Left ventricle myocardium inferior (tissue), 1 donor: ENCODE measurements at regions not wholly inside any gene's neighbourhood (a gene's known extent, or its start where the extent isn't known, plus 50 kb on each side); places are given as distances from the start of the nearest gene placed in this dataset.
A peak's percentile ranks its signal among the peaks of the same experiment; 100 is the strongest.

Source experiments
- DNase-seq: peaks from one replicate; pipeline ENCODE4 v3.0.0-alpha.2; 2020
- H3K27ac ChIP-seq: fragments of 200-600 bp; replicated peaks from 2 replicates; pipeline ENCODE4 v1.8.0; 2021
- H3K27me3 ChIP-seq: fragments of 200-600 bp; 2 replicates; pipeline ENCODE4 v1.8.0; 2021; ENCODE audit warnings: low read depth
- H3K36me3 ChIP-seq: fragments of 200-600 bp; 2 replicates; pipeline ENCODE4 v1.8.0; 2021
- H3K4me1 ChIP-seq: fragments of 200-600 bp; 2 replicates; pipeline ENCODE4 v1.8.0; 2021
- H3K4me3 ChIP-seq: fragments of 200-600 bp; 2 replicates; pipeline ENCODE4 v1.8.0; 2021; ENCODE audit warnings: mild to moderate bottlenecking, moderate library complexity
- H3K9me3 ChIP-seq: fragments of 200-600 bp; replicated peaks from 2 replicates; pipeline ENCODE4 v1.8.0; 2021
- CTCF ChIP-seq: fragments of 200-600 bp; IDR thresholded peaks from 2 replicates; pipeline ENCODE4 v1.8.0; 2021; ENCODE audit warnings: antibody characterized with exemption, mild to moderate bottlenecking, borderline replicate concordance
- intact Hi-C: fragments of 100-400 bp; cut with micrococcal nuclease; formaldehyde crosslinking; loops from one replicate; pipeline ENCODE4 v1.11.0; 2022
- donor health status: DM: no; HTN: yes; CAD: no; lungs with severe emphysema.

- H3K4me3 ChIP-seq, result no peak overlapping the region
- H3K9me3 ChIP-seq, result no peaks in the 10 kb centered on the region
- no peak overlapping the region for H3K27ac ChIP-seq
- no peaks in the 10 kb centered on the region for H3K36me3 ChIP-seq
- no peak for DNase-seq
- TF ChIP-seq CTCF, result no peak
- peaks cover 6% of the 10 kb centered on the region for H3K4me1 ChIP-seq
- H3K27me3 ChIP-seq, result no peaks in the 10 kb centered on the region
- intact Hi-C loops, result no loop called here
Measured at GRCh38 chr16:85276721-85277120, 164.4 kb upstream of the CIBAR2 start.

GRCh38 chr16:85278839-85279238, 166.6 kb upstream of the CIBAR2 start:
- no peak overlapping the region for H3K27ac ChIP-seq
- no peaks in the 10 kb centered on the region for H3K9me3 ChIP-seq
- DNase-seq, result no peak
- no peak overlapping the region for H3K4me3 ChIP-seq
- no peaks in the 10 kb centered on the region for H3K27me3 ChIP-seq
- intact Hi-C loops, result no loop called here
- TF ChIP-seq CTCF, result no peak
- H3K36me3 ChIP-seq, result no peaks in the 10 kb centered on the region
- peaks cover 8% of the 10 kb centered on the region for H3K4me1 ChIP-seq

- TF ChIP-seq CTCF, result no peak
- H3K36me3 ChIP-seq, result no peaks in the 10 kb centered on the region
- intact Hi-C loops, result no loop called here
- no peak for DNase-seq
- H3K27me3 ChIP-seq, result no peaks in the 10 kb centered on the region
- no peak overlapping the region for H3K4me3 ChIP-seq
- H3K27ac ChIP-seq, result no peak overlapping the region
- H3K4me1 ChIP-seq, result peaks cover 8% of the 10 kb centered on the region
- no peaks in the 10 kb centered on the region for H3K9me3 ChIP-seq
Measured at GRCh38 chr16:85279402-85279801, 167.1 kb upstream of the CIBAR2 start.

GRCh38 chr16:85279825-85280545, 167.7 kb upstream of the CIBAR2 start:
- Histone ChIP-seq H3K27me3 (no peaks in the 10 kb centered on the region), H3K4me3 (no peak overlapping the region), H3K27ac (no peak overlapping the region), H3K4me1 (peaks cover 8% of the 10 kb centered on the region), H3K9me3 (no peaks in the 10 kb centered on the region), H3K36me3 (no peaks in the 10 kb centered on the region)
- peak; percentile 62 for DNase-seq
- intact Hi-C loops, result no loop called here
- no peak for TF ChIP-seq CTCF

GRCh38 chr16:85281181-85281580, 168.9 kb upstream of the CIBAR2 start:
- H3K4me3 ChIP-seq, result no peak overlapping the region
- no peaks in the 10 kb centered on the region for H3K36me3 ChIP-seq
- TF ChIP-seq CTCF, result no peak
- no peak for DNase-seq
- H3K27me3 ChIP-seq, result no peaks in the 10 kb centered on the region
- H3K27ac ChIP-seq, result no peak overlapping the region
- H3K4me1 ChIP-seq, result peaks cover 17% of the 10 kb centered on the region
- intact Hi-C loops, result no loop called here
- no peaks in the 10 kb centered on the region for H3K9me3 ChIP-seq
